K562 (cell line): ENCODE measurements at regions not wholly inside any gene's neighbourhood (a gene's known extent, or its start where the extent isn't known, plus 50 kb on each side); places are given as distances from the start of the nearest gene placed in this dataset.
A peak's percentile ranks its signal among the peaks of the same experiment; 100 is the strongest.

ENCODE experiments used
- ATAC-seq: fragments of 200-7000 bp; cut with Tn5 transposase; 3 replicates; pipeline ENCODE4 v1.9.1; 2020; ENCODE audit warnings: moderate library complexity
- BruUV-seq: library from RNA; stranded (reverse); fragments of 400-500 nt; replicated peaks from 2 replicates; lab custom pipeline; 2021; lab: Mats Ljungman, UMichigan
- CTCF ChIA-PET: fragments of 300-600 bp; formaldehyde crosslinking; extraction: SDS; loops from one replicate; lab custom pipeline; 2021; ENCODE audit warnings: low intra/inter-chr PET ratio; lab: Yijun Ruan, JAX
- POLR2A ChIA-PET: fragments of 300-600, 350-650 bp; sonication (Branson Sonifier 250); formaldehyde crosslinking; extraction: SDS; loops from one replicate; lab custom pipeline; 2021; ENCODE audit warnings: antibody characterized with exemption, inconsistent platforms; lab: Yijun Ruan, JAX
- DNase-seq, 4 experiments: peaks; one replicate each; pipeline versions ENCODE4 v3.0.0 to v3.0.0-alpha.2; 2011 to 2018; ENCODE audit warnings: low spot score in 3 of 4, mixed read lengths in 3 of 4; ENCODE audit errors: extremely low read depth in 1 of 4
- FAIRE-seq: peaks from 2 replicates; lab custom pipeline; 2011; peaks lifted over from hg19 to GRCh38; lab: Jason Lieb, UNC
- H2AFZ ChIP-seq: 2 replicates; pipeline ENCODE4 v1.6.0; 2011; ENCODE audit warnings: low read depth, low read length, control low read depth, inconsistent platforms
- H3K27ac ChIP-seq: fragments of 200-600 bp; 3 replicates; pipeline ENCODE4 v1.8.0; 2011; ENCODE audit warnings: low read depth, mild to moderate bottlenecking, control low read depth, inconsistent platforms, low read length, moderate library complexity, mixed read lengths; ENCODE audit errors: extremely low read depth
- H3K27me3 ChIP-seq, 2 experiments: fragments of 300-600 bp in 1 of 2; 2 replicates in 1 of 2; 3 replicates in 1 of 2; pipeline versions ENCODE4 v1.6.0 to v1.8.0; 2011; ENCODE audit warnings: inconsistent platforms in 2 of 2, low read length in 2 of 2, mild to moderate bottlenecking in 1 of 2, mixed read lengths in 1 of 2, moderate library complexity in 1 of 2; ENCODE audit not compliant: control insufficient read depth in 2 of 2, insufficient read depth in 2 of 2
- H3K36me3 ChIP-seq: fragments of 300-600 bp; 3 replicates; pipeline ENCODE4 v1.8.0; 2011; ENCODE audit warnings: mild to moderate bottlenecking, low read length, inconsistent platforms; ENCODE audit not compliant: control insufficient read depth, insufficient read depth
- H3K4me1 ChIP-seq, 2 experiments: fragments of 200-600 bp in 1 of 2; replicated peaks in 1 of 2; 2 replicates in 1 of 2; 3 replicates in 1 of 2; pipeline versions ENCODE4 v1.5.1 to v1.8.0; 2011; ENCODE audit warnings: inconsistent platforms in 2 of 2, low read length in 2 of 2, mild to moderate bottlenecking in 1 of 2, mixed read lengths in 1 of 2, moderate library complexity in 1 of 2; ENCODE audit not compliant: control insufficient read depth in 2 of 2, insufficient read depth in 2 of 2
- H3K4me2 ChIP-seq: 2 replicates; pipeline ENCODE4 v1.6.1; 2011; ENCODE audit warnings: low read length, control low read depth, inconsistent platforms, mixed read lengths; ENCODE audit not compliant: insufficient read depth
- H3K4me3 ChIP-seq: fragments of 200-600 bp; sonication (generic), shearing (Covaris generic); 2 replicates; pipeline ENCODE4 v1.5.1; 2016; ENCODE audit warnings: control low read depth, inconsistent platforms
- H3K79me2 ChIP-seq: fragments of 200-600 bp; 3 replicates; pipeline ENCODE4 v1.8.0; 2011; ENCODE audit warnings: low read length, inconsistent platforms; ENCODE audit not compliant: control insufficient read depth, insufficient read depth
- H3K9ac ChIP-seq, 2 experiments: 2 replicates each; pipeline versions ENCODE4 v1.6.0 to v1.6.1; 2011; ENCODE audit warnings: low read depth in 2 of 2, low read length in 2 of 2, control low read depth in 1 of 2, inconsistent platforms in 1 of 2, mild to moderate bottlenecking in 1 of 2, mixed read lengths in 1 of 2; ENCODE audit not compliant: insufficient read depth in 1 of 2
- H3K9me1 ChIP-seq: one replicate; pipeline ENCODE4 v1.6.0; 2011; ENCODE audit warnings: inconsistent platforms, mild to moderate bottlenecking, low read length, moderate library complexity; ENCODE audit not compliant: control insufficient read depth, insufficient read depth
- H3K9me3 ChIP-seq: replicated peaks from 2 replicates; pipeline ENCODE4 v1.5.1; 2011; ENCODE audit warnings: low read depth, low read length, inconsistent platforms; ENCODE audit not compliant: control insufficient read depth, insufficient read depth
- H4K20me1 ChIP-seq: replicated peaks from 2 replicates; pipeline ENCODE4 v1.6.1; 2011; ENCODE audit warnings: low read length, inconsistent platforms, mixed read lengths; ENCODE audit not compliant: control insufficient read depth, insufficient read depth
- CTBP1 ChIP-seq: fragments of 450-650 bp; IDR thresholded peaks from 2 replicates; pipeline ENCODE4 v1.6.1; 2016; ENCODE audit warnings: borderline replicate concordance
- NFE2 ChIP-seq: IDR thresholded peaks from 2 replicates; pipeline ENCODE4 v1.6.1; 2014; ENCODE audit warnings: antibody characterized with exemption, low read depth
- NRF1 ChIP-seq, 2 experiments: fragments of 450-650 bp; IDR thresholded peaks in 1 of 2; conservative IDR thresholded peaks in 1 of 2; 2 replicates each; pipeline ENCODE4 v1.6.1; 2014; ENCODE audit warnings: mild to moderate bottlenecking in 2 of 2
- POLR2H ChIP-seq: IDR thresholded peaks from 2 replicates; pipeline ENCODE4 v1.6.1; 2016; ENCODE audit warnings: missing genetic modification characterization, low read depth, mild to moderate bottlenecking, control low read depth, missing compliant biosample characterization, moderate library complexity
- PTTG1 ChIP-seq: fragments of 450-650 bp; IDR thresholded peaks from 2 replicates; pipeline ENCODE4 v1.6.1; 2016; ENCODE audit warnings: low read depth, mild to moderate bottlenecking, missing genetic modification characterization, missing compliant biosample characterization
- RCOR1 ChIP-seq, 2 experiments: IDR thresholded peaks; 2 replicates each; pipeline ENCODE4 v1.6.1; 2012; ENCODE audit warnings: low read depth in 2 of 2, low read length in 2 of 2, borderline replicate concordance in 1 of 2, improper control_type of control experiment in 1 of 2
- SAFB2 ChIP-seq: fragments of 200-400 bp; formaldehyde crosslinking; IDR thresholded peaks from 2 replicates; pipeline ENCODE4 v1.6.1; 2018; ENCODE audit warnings: borderline replicate concordance, low read length, low read depth, moderate library complexity; ENCODE audit not compliant: severe bottlenecking
- SPI1 ChIP-seq: IDR thresholded peaks from 2 replicates; pipeline ENCODE4 v1.6.1; 2011; ENCODE audit warnings: low read depth, low read length, control low read depth, borderline replicate concordance
- WGBS: fragments of 100-300 bp; shearing (Covaris generic); methylation state at CpG from one replicate; pipeline ENCODE4 v1.1.6; 2016; ENCODE audit warnings: low coverage, mixed read lengths; ENCODE audit not compliant: insufficient coverage; ENCODE audit errors: missing lambda C conversion rate; 5-methylcytosine and 5-hydroxymethylcytosine counted together
- in situ Hi-C: fragments of 300-500 bp; cut with MboI; formaldehyde crosslinking; loops from 4 replicates; pipeline ENCODE4 v1.15.0; 2018; ENCODE audit warnings: inconsistent platforms, mixed read lengths
- intact Hi-C: fragments of 100-400 bp; cut with micrococcal nuclease; formaldehyde crosslinking; loops from 2 replicates; pipeline ENCODE4 v1.14.2; 2022
- TF ChIP-seq, protein P1 (sequence below), 2 experiments: fragments of 250-450 bp in 1 of 2; fragments of 450-650 bp in 1 of 2; sonication (Bioruptor Pico) in 1 of 2; IDR thresholded peaks; 2 replicates each; pipeline versions ENCODE4 v1.6.1 to v1.8.0; 2016 to 2021; ENCODE audit warnings: mild to moderate bottlenecking in 2 of 2, moderate library complexity in 2 of 2, missing compliant biosample characterization in 1 of 2, missing genetic modification characterization in 1 of 2

DNA sequence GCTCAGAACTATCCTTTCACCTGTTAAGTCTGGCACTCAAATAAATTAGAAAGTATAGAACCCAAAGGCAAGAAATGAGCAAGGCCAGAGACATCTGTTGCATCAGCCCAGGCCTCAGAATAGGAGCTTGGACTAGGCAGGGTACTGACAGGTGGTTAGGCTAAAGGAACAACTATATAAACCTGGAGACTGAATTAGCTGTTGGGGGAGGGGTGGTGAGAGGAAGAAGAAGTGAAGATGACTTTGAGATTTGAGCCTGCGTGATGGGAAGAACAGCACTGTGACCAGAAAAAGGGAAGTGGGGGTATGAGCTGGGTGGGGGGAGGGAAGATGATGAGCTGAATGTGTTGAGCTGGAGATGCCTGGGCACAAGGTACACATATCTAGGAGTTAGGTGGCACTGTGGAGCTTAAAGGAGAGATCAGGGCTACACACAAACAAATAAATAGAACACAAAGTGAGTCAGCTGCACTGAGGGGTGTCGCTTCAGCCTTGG is 244.7 kb downstream of the PTEN start:
- H4K20me1 ChIP-seq, result no peaks in the 10 kb centered on the region
- no peak for ATAC-seq
- H3K79me2 ChIP-seq, result no peaks in the 10 kb centered on the region
- H3K27ac ChIP-seq, result no peak overlapping the region
- WGBS, result 0% methylated on average over 2 of the region's 2 CpGs
- no peak overlapping the region for H2AFZ ChIP-seq
- in situ Hi-C loops, result no loop called here
- no peaks in the 10 kb centered on the region for H3K9me1 ChIP-seq
- intact Hi-C loops, result no loop called here
- H3K9me3 ChIP-seq, result no peaks in the 10 kb centered on the region
- H3K4me1 ChIP-seq, result no peaks in the 10 kb centered on the region
- no peaks in the 10 kb centered on the region for H3K36me3 ChIP-seq
- H3K4me3 ChIP-seq, result no peak overlapping the region
- no TSS peak for BruUV-seq
- no peaks in the 10 kb centered on the region for H3K27me3 ChIP-seq
- no peak for DNase-seq
- 0 out of 2 replicates have a peak, but pooled peaks have one; percentile 46 for TF ChIP-seq CTBP1
- no peak for TF ChIP-seq POLR2H (tag)
- TF ChIP-seq, protein P1, sequence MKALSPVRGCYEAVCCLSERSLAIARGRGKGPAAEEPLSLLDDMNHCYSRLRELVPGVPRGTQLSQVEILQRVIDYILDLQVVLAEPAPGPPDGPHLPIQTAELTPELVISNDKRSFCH (CRISPR knock-in tag; IDR thresholded peaks at IDR 0.05), result no peak
- TF ChIP-seq, protein P1 (tag; IDR thresholded peaks at IDR 0.05), result no peak
- peak; percentile 33; the same call in 1 of the 2 replicates for TF ChIP-seq NFE2
- TF ChIP-seq RCOR1 (IDR thresholded peaks at IDR 0.05; ENCODE audit: borderline replicate concordance in 1 of 2, low read depth in 2 of 2, low read length in 2 of 2), result peak in 1 of 2 experiments; percentile 20; a peak in 1 of 4 replicates
- TF ChIP-seq SAFB2, result no peak
- peak; percentile 93 for TF ChIP-seq SPI1
- TF ChIP-seq PTTG1 (tag), result no peak
- 0 out of 4 replicates have a peak, but pooled peaks of 1 of the 2 experiments have one; percentile 20 for TF ChIP-seq NRF1 (conservative IDR thresholded peaks at IDR 0.05 in 1 of 2, IDR thresholded peaks at IDR 0.05 in 1 of 2)
- TF ChIP-seq, all 486 proteins: peak for 5
- no peak for FAIRE-seq
- ChIA-PET CTCF (no interaction called here), POLR2A (no interaction called here)
- H3K9ac ChIP-seq, result no peak overlapping the region
- no peak overlapping the region for H3K4me2 ChIP-seq
